Activated B cell treated with CpG ODN at 0.5 μM for 24 hours (primary cell): ENCODE measurements at regions not wholly inside any gene's neighbourhood (a gene's known extent, or its start where the extent isn't known, plus 50 kb on each side); places are given as distances from the start of the nearest gene placed in this dataset.

Source experiments
- ATAC-seq: fragments of 200-7000 bp; cut with Tn5 transposase; one replicate; pipeline ENCODE4 v1.10.0; 2021; ENCODE audit warnings: low read depth, mild to moderate bottlenecking, moderate library complexity
- CTCF ChIA-PET: fragments of 350-600 bp; sonication (Branson Sonifier 250); formaldehyde crosslinking; loops from one replicate; lab custom pipeline; 2021; ENCODE audit warnings: antibody characterized with exemption; lab: Charles Lee
- POLR2A ChIA-PET: fragments of 350-600 bp; sonication (Branson Sonifier 250); formaldehyde crosslinking; loops from one replicate; lab custom pipeline; 2021; ENCODE audit warnings: antibody characterized with exemption; lab: Charles Lee
- DNase-seq: peaks from one replicate; pipeline ENCODE4 v3.0.0; 2022
- H3K27ac Mint-ChIP-seq: one replicate; pipeline ENCODE4 v1.8.0; 2020; ENCODE audit warnings: mixed read lengths
- H3K27me3 Mint-ChIP-seq: one replicate; pipeline ENCODE4 v1.8.0; 2021; ENCODE audit warnings: mixed read lengths
- H3K36me3 Mint-ChIP-seq: one replicate; pipeline ENCODE4 v1.8.0; 2021; ENCODE audit warnings: low read depth, mixed read lengths
- H3K4me1 Mint-ChIP-seq: one replicate; pipeline ENCODE4 v1.8.0; 2021; ENCODE audit warnings: mixed read lengths
- H3K4me3 Mint-ChIP-seq: one replicate; pipeline ENCODE4 v1.8.0; 2020; ENCODE audit warnings: mild to moderate bottlenecking, mixed read lengths
- H3K9me3 Mint-ChIP-seq: one replicate; pipeline ENCODE4 v1.8.0; 2020; ENCODE audit warnings: mixed read lengths
- intact Hi-C: fragments of 100-400 bp; cut with micrococcal nuclease; formaldehyde crosslinking; loops from one replicate; pipeline ENCODE4 v1.15.1; 2024
- TF ChIP-seq, protein P1 (sequence below): fragments of 200-600 bp; IDR thresholded peaks from one replicate; pipeline ENCODE4 v1.8.0; 2022; ENCODE audit warnings: antibody characterized with exemption, mild to moderate bottlenecking

GRCh38 chr2:134785659-134786430 lies 52.6 kb upstream of the ACMSD start:
- H3K27me3 Mint-ChIP-seq, result peaks cover 2% of the 10 kb centered on the region
- no peak overlapping the region for H3K4me3 Mint-ChIP-seq
- ChIA-PET CTCF (no interaction called here), POLR2A (no interaction called here)
- H3K36me3 Mint-ChIP-seq, result no peaks in the 10 kb centered on the region
- H3K4me1 Mint-ChIP-seq, result peaks cover 4% of the 10 kb centered on the region
- TF ChIP-seq, protein P1, sequence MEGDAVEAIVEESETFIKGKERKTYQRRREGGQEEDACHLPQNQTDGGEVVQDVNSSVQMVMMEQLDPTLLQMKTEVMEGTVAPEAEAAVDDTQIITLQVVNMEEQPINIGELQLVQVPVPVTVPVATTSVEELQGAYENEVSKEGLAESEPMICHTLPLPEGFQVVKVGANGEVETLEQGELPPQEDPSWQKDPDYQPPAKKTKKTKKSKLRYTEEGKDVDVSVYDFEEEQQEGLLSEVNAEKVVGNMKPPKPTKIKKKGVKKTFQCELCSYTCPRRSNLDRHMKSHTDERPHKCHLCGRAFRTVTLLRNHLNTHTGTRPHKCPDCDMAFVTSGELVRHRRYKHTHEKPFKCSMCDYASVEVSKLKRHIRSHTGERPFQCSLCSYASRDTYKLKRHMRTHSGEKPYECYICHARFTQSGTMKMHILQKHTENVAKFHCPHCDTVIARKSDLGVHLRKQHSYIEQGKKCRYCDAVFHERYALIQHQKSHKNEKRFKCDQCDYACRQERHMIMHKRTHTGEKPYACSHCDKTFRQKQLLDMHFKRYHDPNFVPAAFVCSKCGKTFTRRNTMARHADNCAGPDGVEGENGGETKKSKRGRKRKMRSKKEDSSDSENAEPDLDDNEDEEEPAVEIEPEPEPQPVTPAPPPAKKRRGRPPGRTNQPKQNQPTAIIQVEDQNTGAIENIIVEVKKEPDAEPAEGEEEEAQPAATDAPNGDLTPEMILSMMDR, result no peak
- ATAC-seq (no peak), DNase-seq (no peak)
- intact Hi-C loops, result no loop called here
- H3K9me3 Mint-ChIP-seq, result peaks cover 3% of the 10 kb centered on the region
- no peak overlapping the region for H3K27ac Mint-ChIP-seq

- TF ChIP-seq, protein P1, result no peak
- Mint-ChIP-seq H3K4me3 (no peak overlapping the region), H3K27ac (no peak overlapping the region), H3K36me3 (no peaks in the 10 kb centered on the region), H3K9me3 (peaks cover 3% of the 10 kb centered on the region), H3K4me1 (peaks cover 3% of the 10 kb centered on the region), H3K27me3 (peaks cover 2% of the 10 kb centered on the region)
- intact Hi-C loops, result no loop called here
- POLR2A ChIA-PET, result no interaction called here
- ATAC-seq (no peak), DNase-seq (no peak)
- CTCF ChIA-PET, result no interaction called here
Observed at GRCh38 chr2:134788417-134788816, 50.0 kb upstream of the ACMSD start.
